Uterus (tissue), 2 donors: ENCODE measurements at regions not wholly inside any gene's neighbourhood (a gene's known extent, or its start where the extent isn't known, plus 50 kb on each side); places are given as distances from the start of the nearest gene placed in this dataset.

Experiments
- CTCF ChIP-seq, 4 experiments: fragments of 200-600 bp in 2 of 4; fragments of 450-650 bp in 2 of 4; sonication (generic) in 2 of 4; IDR thresholded peaks; one replicate each; pipeline ENCODE4 v1.5.1; 2016 to 2019; ENCODE audit warnings: antibody characterized with exemption in 4 of 4, mild to moderate bottlenecking in 2 of 4, moderate library complexity in 1 of 4
- POLR2A ChIP-seq, 2 donors: fragments of 450-650 bp; IDR thresholded peaks; one replicate each; pipeline ENCODE4 v1.6.1; 2016; ENCODE audit warnings: antibody characterized with exemption in 2 of 2, mild to moderate bottlenecking in 1 of 2, moderate library complexity in 1 of 2

- TF ChIP-seq POLR2A (IDR thresholded peaks at IDR 0.05) (no peak), CTCF (IDR thresholded peaks at IDR 0.05) (no peak)
These were observed 237.0 kb upstream of the LRTM1 start for GRCh38 chr3:55164876-55165275.
